Bronchial epithelial cell (primary cell): ENCODE measurements at regions not wholly inside any gene's neighbourhood (a gene's known extent, or its start where the extent isn't known, plus 50 kb on each side); places are given as distances from the start of the nearest gene placed in this dataset.
A peak's percentile ranks its signal among the peaks of the same experiment; 100 is the strongest.

ENCODE experiments used
- DNase-seq: peaks from one replicate; pipeline ENCODE4 v3.0.0-alpha.2; 2010; ENCODE audit warnings: low read depth
- FAIRE-seq: peaks from 2 replicates; lab custom pipeline; 2011; peaks lifted over from hg19 to GRCh38; lab: Jason Lieb, UNC
- H3K27me3 ChIP-seq: 2 replicates; pipeline ENCODE4 v1.5.1; 2011; ENCODE audit warnings: low read length; ENCODE audit not compliant: control insufficient read depth, insufficient read depth
- H3K36me3 ChIP-seq: 2 replicates; pipeline ENCODE4 v1.5.1; 2011; ENCODE audit warnings: low read length; ENCODE audit not compliant: control insufficient read depth, insufficient read depth
- H3K4me3 ChIP-seq: 2 replicates; pipeline ENCODE4 v1.5.1; 2011; ENCODE audit warnings: mild to moderate bottlenecking, low read depth, low read length, control low read depth
- TF ChIP-seq, protein P1 (sequence below): IDR thresholded peaks from 2 replicates; pipeline ENCODE4 v1.5.1; 2011; ENCODE audit warnings: mild to moderate bottlenecking, moderate library complexity, low read length, control low read depth, inconsistent platforms; ENCODE audit not compliant: insufficient read depth, severe bottlenecking

DNA sequence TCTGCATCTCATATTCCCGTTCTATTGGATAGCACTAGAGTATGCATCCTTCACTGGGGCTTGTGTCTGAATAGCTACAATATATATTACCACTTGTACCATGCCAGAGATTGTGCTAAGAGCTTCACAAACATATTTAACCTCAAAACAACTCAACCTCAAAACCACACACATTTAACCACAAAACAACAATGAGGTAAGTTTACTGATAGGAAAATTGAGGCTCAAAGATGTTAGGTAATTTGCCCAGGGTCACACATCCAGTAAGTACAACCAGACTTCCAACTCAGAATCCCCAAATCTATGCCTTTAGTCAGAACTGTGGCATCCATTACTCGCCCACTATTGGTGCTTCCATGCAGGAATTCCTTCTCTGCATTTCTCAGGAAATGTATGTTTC is 220.0 kb downstream of the FAM43A start:
- no peak for FAIRE-seq
- TF ChIP-seq, protein P1, sequence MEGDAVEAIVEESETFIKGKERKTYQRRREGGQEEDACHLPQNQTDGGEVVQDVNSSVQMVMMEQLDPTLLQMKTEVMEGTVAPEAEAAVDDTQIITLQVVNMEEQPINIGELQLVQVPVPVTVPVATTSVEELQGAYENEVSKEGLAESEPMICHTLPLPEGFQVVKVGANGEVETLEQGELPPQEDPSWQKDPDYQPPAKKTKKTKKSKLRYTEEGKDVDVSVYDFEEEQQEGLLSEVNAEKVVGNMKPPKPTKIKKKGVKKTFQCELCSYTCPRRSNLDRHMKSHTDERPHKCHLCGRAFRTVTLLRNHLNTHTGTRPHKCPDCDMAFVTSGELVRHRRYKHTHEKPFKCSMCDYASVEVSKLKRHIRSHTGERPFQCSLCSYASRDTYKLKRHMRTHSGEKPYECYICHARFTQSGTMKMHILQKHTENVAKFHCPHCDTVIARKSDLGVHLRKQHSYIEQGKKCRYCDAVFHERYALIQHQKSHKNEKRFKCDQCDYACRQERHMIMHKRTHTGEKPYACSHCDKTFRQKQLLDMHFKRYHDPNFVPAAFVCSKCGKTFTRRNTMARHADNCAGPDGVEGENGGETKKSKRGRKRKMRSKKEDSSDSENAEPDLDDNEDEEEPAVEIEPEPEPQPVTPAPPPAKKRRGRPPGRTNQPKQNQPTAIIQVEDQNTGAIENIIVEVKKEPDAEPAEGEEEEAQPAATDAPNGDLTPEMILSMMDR, result no peak
- H3K4me3 ChIP-seq, result no peak overlapping the region
- H3K36me3 ChIP-seq, result no peaks in the 10 kb centered on the region
- peak; percentile 38 for DNase-seq
- H3K27me3 ChIP-seq, result no peaks in the 10 kb centered on the region

- TF ChIP-seq, protein P1, result no peak
- peak; percentile 67 for DNase-seq
Measured at GRCh38 chr3:194906229-194906629, 220.5 kb downstream of the FAM43A start.

GRCh38 chr3:194906970-194907629 is 221.4 kb downstream of the FAM43A start:
- TF ChIP-seq, protein P1, result no peak
- Histone ChIP-seq H3K4me3 (no peak overlapping the region), H3K36me3 (no peaks in the 10 kb centered on the region), H3K27me3 (no peaks in the 10 kb centered on the region)
- no peak for FAIRE-seq
- no peak for DNase-seq

More at GRCh38 chr3:194906229-194906629, 220.5 kb downstream of the FAM43A start:
- no peaks in the 10 kb centered on the region for H3K27me3 ChIP-seq
- H3K36me3 ChIP-seq, result no peaks in the 10 kb centered on the region
- H3K4me3 ChIP-seq, result no peak overlapping the region
- FAIRE-seq, result no peak

DNA sequence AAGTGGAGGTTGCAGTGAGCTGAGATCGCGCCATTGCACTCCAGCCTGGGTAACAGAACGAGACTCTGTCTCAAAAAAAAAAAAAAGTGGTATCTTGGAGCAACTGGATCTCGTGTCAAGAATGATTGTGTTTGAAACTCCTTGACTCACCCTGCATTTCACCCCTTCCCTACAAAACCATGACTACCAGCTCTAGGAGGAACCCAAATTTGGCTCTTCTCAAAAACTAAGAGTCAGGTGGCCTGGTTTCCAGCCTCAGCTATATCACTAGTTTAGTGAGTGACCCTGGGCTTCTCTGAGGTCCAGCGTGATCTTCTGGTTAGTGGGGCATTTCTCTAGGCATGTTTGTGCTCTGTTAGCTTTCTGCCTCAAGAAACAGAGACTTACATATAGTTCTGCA is 222.1 kb downstream of the FAM43A start:
- Histone ChIP-seq H3K36me3 (no peaks in the 10 kb centered on the region), H3K27me3 (no peaks in the 10 kb centered on the region), H3K4me3 (no peak overlapping the region)
- FAIRE-seq (no peak), DNase-seq (no peak)
- TF ChIP-seq, protein P1, result no peak

- DNase-seq (no peak), FAIRE-seq (no peak)
- Histone ChIP-seq H3K27me3 (no peaks in the 10 kb centered on the region), H3K4me3 (no peak overlapping the region), H3K36me3 (no peaks in the 10 kb centered on the region)
- TF ChIP-seq, protein P1, result no peak
Measured at GRCh38 chr3:194908496-194908895, 222.8 kb downstream of the FAM43A start.

GRCh38 chr3:194908972-194909371 is 223.3 kb downstream of the FAM43A start:
- H3K27me3 ChIP-seq, result no peaks in the 10 kb centered on the region
- FAIRE-seq, result no peak

More at GRCh38 chr3:194908972-194909371, 223.3 kb downstream of the FAM43A start:
- TF ChIP-seq, protein P1, result no peak
- H3K4me3 ChIP-seq, result no peak overlapping the region
- no peak for DNase-seq
- H3K36me3 ChIP-seq, result no peaks in the 10 kb centered on the region
